Esophagus squamous epithelium (tissue), 5 donors: ENCODE measurements at regions not wholly inside any gene's neighbourhood (a gene's known extent, or its start where the extent isn't known, plus 50 kb on each side); places are given as distances from the start of the nearest gene placed in this dataset.
A peak's percentile ranks its signal among the peaks of the same experiment; 100 is the strongest.

Experiments used
- DNase-seq: peaks from one replicate; lab custom pipeline; 2025; lab: John Stamatoyannopoulos, UW
- H3K27ac ChIP-seq, 4 donors: fragments of 200-600 bp; sonication (generic); one replicate each; pipeline ENCODE4 v1.5.1; 2016 to 2019; ENCODE audit warnings: mild to moderate bottlenecking in 1 of 4
- H3K27me3 ChIP-seq, 4 donors: fragments of 200-600 bp; sonication (generic); 1 replicate in 3 of 4; 2 replicates in 1 of 4; pipeline versions ENCODE4 v1.5.1 to v1.6.0; 2017 to 2021; ENCODE audit warnings: antibody characterized with exemption in 1 of 4
- H3K36me3 ChIP-seq, 3 donors: fragments of 200-600 bp; sonication (generic); one replicate each; pipeline ENCODE4 v1.5.1; 2016 to 2019
- H3K4me1 ChIP-seq, 3 donors: fragments of 200-600 bp; sonication (generic); one replicate each; pipeline ENCODE4 v1.5.1; 2017 to 2019
- H3K4me3 ChIP-seq, 4 donors: fragments of 200-600 bp; sonication (generic); 1 replicate in 3 of 4; 2 replicates in 1 of 4; pipeline ENCODE4 v1.5.1; 2016 to 2019; ENCODE audit warnings: mild to moderate bottlenecking in 2 of 4, moderate library complexity in 1 of 4
- H3K9me3 ChIP-seq, 3 donors: fragments of 200-600 bp; sonication (generic); one replicate each; pipeline ENCODE4 v1.5.1; 2016 to 2019
- CTCF ChIP-seq, 6 experiments: fragments of 450-650 bp in 4 of 6; fragments of 200-600 bp in 2 of 6; sonication (generic) in 2 of 6; IDR thresholded peaks; one replicate each; pipeline ENCODE4 v1.5.1; 2016 to 2019; ENCODE audit warnings: antibody characterized with exemption in 6 of 6, mild to moderate bottlenecking in 4 of 6, moderate library complexity in 4 of 6
- POLR2A ChIP-seq, 4 donors: fragments of 450-650 bp; IDR thresholded peaks; one replicate each; pipeline ENCODE4 v1.6.1; 2017; ENCODE audit warnings: antibody characterized with exemption in 4 of 4, mild to moderate bottlenecking in 4 of 4, moderate library complexity in 3 of 4
- WGBS, 2 donors: methylation state at CpG; one replicate each; pipeline ENCODE4 v1.1.5; 2018; 5-methylcytosine and 5-hydroxymethylcytosine counted together
- intact Hi-C: fragments of 100-400 bp; cut with DNase I; formaldehyde crosslinking; loops from one replicate; pipeline ENCODE4 v1.15.0; 2022
- donor health status: DM: yes; HTN: yes; CAD: no.

GRCh38 chr5:82405618-82406204, 127.6 kb upstream of the RPS23 start:
- no peak for DNase-seq
- Histone ChIP-seq H3K9me3 (peaks cover 0 to 15% (median 11%) of the 10 kb centered on the region in 3 donors), H3K27ac (peak overlapping the region in 2 of 4 donors; percentile 47 to 50), H3K4me3 (no peak overlapping the region), H3K4me1 (peaks cover 0 to 22% (median 0%) of the 10 kb centered on the region in 3 donors), H3K27me3 (no peaks in the 10 kb centered on the region), H3K36me3 (no peaks in the 10 kb centered on the region)
- TF ChIP-seq CTCF (IDR thresholded peaks at IDR 0.05) (no peak), POLR2A (IDR thresholded peaks at IDR 0.05) (no peak)
- intact Hi-C loops = no loop called here
- 33 to 47% methylated on average over 4 of the region's 4 CpGs for WGBS, 2 donors

GRCh38 chr5:82405161-82405560, 127.0 kb upstream of the RPS23 start:
- Histone ChIP-seq H3K36me3 (no peaks in the 10 kb centered on the region), H3K27me3 (no peaks in the 10 kb centered on the region), H3K9me3 (peaks cover 0 to 15% (median 11%) of the 10 kb centered on the region in 3 donors), H3K27ac (peak overlapping the region in 2 of 4 donors; percentile 47 to 50), H3K4me3 (no peak overlapping the region), H3K4me1 (peaks cover 0 to 22% (median 0%) of the 10 kb centered on the region in 3 donors)
- intact Hi-C loops = no loop called here
- WGBS, 2 donors = 30 to 69% methylated on average over 2 of the region's 2 CpGs
- no peak for DNase-seq
- no peak for TF ChIP-seq POLR2A (IDR thresholded peaks at IDR 0.05)
- no peak for TF ChIP-seq CTCF (IDR thresholded peaks at IDR 0.05)

GRCh38 chr5:82404382-82404945, 126.3 kb upstream of the RPS23 start:
- Histone ChIP-seq H3K27ac (no peak overlapping the region), H3K27me3 (no peaks in the 10 kb centered on the region), H3K4me1 (peaks cover 0 to 22% (median 0%) of the 10 kb centered on the region in 3 donors), H3K4me3 (no peak overlapping the region), H3K9me3 (peaks cover 0 to 15% (median 11%) of the 10 kb centered on the region in 3 donors), H3K36me3 (no peaks in the 10 kb centered on the region)
- no peak for DNase-seq
- intact Hi-C loops = no loop called here
- WGBS, 2 donors = 80 to 86% methylated on average over 3 of the region's 3 CpGs
- no peak for TF ChIP-seq POLR2A (IDR thresholded peaks at IDR 0.05)
- no peak for TF ChIP-seq CTCF (IDR thresholded peaks at IDR 0.05)

- Histone ChIP-seq H3K27ac (no peak overlapping the region), H3K36me3 (no peaks in the 10 kb centered on the region), H3K27me3 (no peaks in the 10 kb centered on the region), H3K9me3 (peaks cover 0 to 15% (median 11%) of the 10 kb centered on the region in 3 donors), H3K4me1 (peaks cover 0 to 22% (median 0%) of the 10 kb centered on the region in 3 donors), H3K4me3 (no peak overlapping the region)
- DNase-seq = no peak
- intact Hi-C loops = no loop called here
- WGBS, 2 donors = 60 to 92% methylated on average over 2 of the region's 2 CpGs
- TF ChIP-seq POLR2A (IDR thresholded peaks at IDR 0.05) = no peak
- no peak for TF ChIP-seq CTCF (IDR thresholded peaks at IDR 0.05)
These were observed 125.6 kb upstream of the RPS23 start for GRCh38 chr5:82403724-82404123.

GRCh38 chr5:82403026-82403425, 124.9 kb upstream of the RPS23 start:
- Histone ChIP-seq H3K9me3 (peaks cover 0 to 15% (median 11%) of the 10 kb centered on the region in 3 donors), H3K27me3 (no peaks in the 10 kb centered on the region), H3K36me3 (no peaks in the 10 kb centered on the region), H3K4me3 (no peak overlapping the region), H3K4me1 (peaks cover 0 to 22% (median 0%) of the 10 kb centered on the region in 3 donors), H3K27ac (no peak overlapping the region)
- intact Hi-C loops = no loop called here
- DNase-seq = no peak
- 82 to 91% methylated on average over 2 of the region's 2 CpGs for WGBS, 2 donors
- no peak for TF ChIP-seq POLR2A (IDR thresholded peaks at IDR 0.05)
- no peak for TF ChIP-seq CTCF (IDR thresholded peaks at IDR 0.05)
